Subcutaneous abdominal adipose tissue (tissue), 5 donors: ENCODE measurements at regions not wholly inside any gene's neighbourhood (a gene's known extent, or its start where the extent isn't known, plus 50 kb on each side); places are given as distances from the start of the nearest gene placed in this dataset.
"Not testable (repeated sequence)": the region's sequence is repeated elsewhere in the genome, so short reads cannot be mapped to it uniquely, and the experiment has no call there.

Source experiments
- H3K27ac ChIP-seq: one replicate; pipeline ENCODE4 v1.7.0; 2013; ENCODE audit warnings: low read depth, mild to moderate bottlenecking, inconsistent platforms, low read length, moderate library complexity
- H3K27me3 ChIP-seq, 5 donors: one replicate each; pipeline ENCODE4 v1.7.0; 2013; ENCODE audit warnings: low read length in 5 of 5, inconsistent platforms in 1 of 5; ENCODE audit not compliant: control insufficient read depth in 5 of 5, insufficient read depth in 4 of 5
- H3K36me3 ChIP-seq, 5 donors: one replicate each; pipeline ENCODE4 v1.7.0; 2013; ENCODE audit warnings: low read length in 5 of 5; ENCODE audit not compliant: control insufficient read depth in 5 of 5, insufficient read depth in 5 of 5
- H3K4me1 ChIP-seq, 5 donors: one replicate each; pipeline ENCODE4 v1.7.0; 2013; ENCODE audit warnings: low read length in 5 of 5, mild to moderate bottlenecking in 3 of 5, moderate library complexity in 1 of 5; ENCODE audit not compliant: control insufficient read depth in 5 of 5, insufficient read depth in 5 of 5
- H3K4me3 ChIP-seq, 5 donors: one replicate each; pipeline ENCODE4 v1.7.0; 2013; ENCODE audit warnings: low read length in 5 of 5, low read depth in 1 of 5
- H3K9ac ChIP-seq, 5 donors: one replicate each; pipeline ENCODE4 v1.7.0; 2013; ENCODE audit warnings: low read length in 5 of 5, mild to moderate bottlenecking in 4 of 5, moderate library complexity in 3 of 5
- H3K9me3 ChIP-seq, 5 donors: one replicate each; pipeline ENCODE4 v1.7.0; 2013; ENCODE audit warnings: low read length in 5 of 5; ENCODE audit not compliant: control insufficient read depth in 5 of 5
- donor health status: healthy.
- donor health status: healthy.
- donor health status: healthy.
- donor health status: healthy.
- donor health status: healthy.

DNA sequence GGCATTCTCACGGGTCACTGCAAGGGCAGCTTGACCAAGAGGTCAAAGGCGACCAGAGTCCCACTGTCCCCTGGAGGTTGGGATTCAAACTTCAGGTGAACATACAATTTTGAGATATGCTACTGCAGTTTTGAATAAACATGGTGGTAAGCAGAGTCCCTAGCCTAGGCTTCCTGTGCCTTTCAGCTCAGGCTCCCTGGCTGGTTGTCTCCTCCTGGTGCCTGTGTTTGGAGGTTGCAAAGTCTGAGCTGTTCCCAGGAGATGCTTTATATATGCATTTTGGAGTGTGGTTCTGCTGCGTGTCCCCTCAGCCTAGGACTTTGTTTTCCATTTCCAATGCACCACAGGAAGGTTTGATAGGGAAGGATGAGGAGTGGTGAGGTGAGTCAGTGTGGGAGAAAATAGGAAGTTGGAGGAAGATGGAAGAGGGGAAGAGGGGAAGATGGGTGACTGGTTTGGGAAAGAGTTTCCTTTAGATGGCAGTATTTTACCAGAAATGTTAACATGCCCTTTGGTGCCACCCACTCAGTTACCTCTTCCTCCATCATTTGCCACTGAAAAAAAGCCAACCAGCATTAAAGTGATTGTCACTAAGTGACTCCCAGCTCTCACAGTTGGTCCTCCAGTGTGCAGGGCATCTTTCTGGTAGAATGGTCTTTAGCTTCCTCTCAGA is 211.7 kb upstream of the AGTR2 start:
- no peaks in the 10 kb centered on the region for H3K36me3 ChIP-seq
- no peak overlapping the region for H3K27ac ChIP-seq
- H3K4me1 ChIP-seq: no peaks in the 10 kb centered on the region
- no peak overlapping the region for H3K9ac ChIP-seq
- no peak overlapping the region for H3K4me3 ChIP-seq
- H3K9me3 ChIP-seq: no peaks in the 10 kb centered on the region
- H3K27me3 ChIP-seq: peaks cover 4 to 28% (median 7%) of the 10 kb centered on the region in 5 donors

DNA sequence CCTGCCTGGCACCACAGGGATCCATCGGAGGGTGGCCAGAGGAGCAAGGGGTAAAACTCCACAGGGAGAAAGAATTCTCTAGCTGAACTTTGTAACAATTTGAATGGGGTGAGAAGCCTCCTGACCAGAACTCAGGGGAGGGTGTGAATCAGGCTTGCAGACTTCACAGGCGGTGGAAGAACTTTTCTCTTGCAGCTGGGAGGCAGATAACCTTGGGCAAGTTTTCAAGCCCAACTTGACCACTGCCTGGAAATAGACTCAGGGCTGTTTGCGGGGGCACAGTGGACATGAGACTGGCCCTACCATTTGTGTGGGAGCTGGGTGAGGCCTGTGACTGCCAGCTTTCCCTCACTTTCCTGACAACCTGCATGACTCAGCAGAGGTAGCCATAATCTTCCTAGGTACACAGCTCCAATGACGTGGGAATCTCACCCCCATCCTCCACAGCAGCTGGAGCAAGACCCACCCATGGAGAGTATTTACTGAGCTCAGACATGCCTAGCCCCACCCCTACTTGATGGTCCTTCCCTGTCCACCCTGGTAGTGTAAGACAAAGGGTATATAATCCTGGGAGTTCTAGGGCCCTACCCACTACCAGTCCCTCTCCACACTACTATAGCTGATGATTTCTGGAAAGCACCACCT is 210.0 kb upstream of the AGTR2 start:
- H3K9me3 ChIP-seq: no peaks in the 10 kb centered on the region
- peaks cover 4 to 28% (median 7%) of the 10 kb centered on the region in 5 donors for H3K27me3 ChIP-seq
- no peaks in the 10 kb centered on the region for H3K4me1 ChIP-seq
- no peak overlapping the region for H3K9ac ChIP-seq
- no peaks in the 10 kb centered on the region for H3K36me3 ChIP-seq
- no peak overlapping the region for H3K27ac ChIP-seq
- H3K4me3 ChIP-seq: no peak overlapping the region

DNA sequence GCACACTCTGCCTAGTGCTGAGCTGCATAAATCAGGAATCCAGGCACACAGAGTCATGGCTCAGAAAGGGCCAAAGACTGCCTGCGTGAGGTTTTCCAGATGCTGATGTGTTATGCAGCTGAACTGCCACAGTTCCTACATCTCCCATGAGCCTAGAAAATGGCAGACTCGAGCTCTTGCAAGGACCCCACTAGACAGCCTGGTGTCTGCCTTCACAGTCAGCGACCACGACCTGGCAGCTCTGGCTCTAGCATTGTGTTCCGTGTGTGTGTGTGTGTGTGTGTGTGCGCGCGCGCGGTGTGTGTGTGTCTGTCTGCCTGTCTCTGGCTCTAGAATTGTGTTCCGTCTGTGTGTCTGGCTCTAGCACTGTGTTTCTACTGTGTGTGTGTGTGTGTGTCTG is 203.6 kb upstream of the AGTR2 start:
- Histone ChIP-seq H3K4me1 (peaks cover 0 to 8% (median 6%) of the 10 kb centered on the region in 5 donors), H3K9ac (no peak overlapping the region), H3K27me3 (peaks cover 3 to 28% (median 14%) of the 10 kb centered on the region in 5 donors), H3K27ac (no peak overlapping the region), H3K36me3 (no peaks in the 10 kb centered on the region), H3K9me3 (no peaks in the 10 kb centered on the region), H3K4me3 (no peak overlapping the region)

DNA sequence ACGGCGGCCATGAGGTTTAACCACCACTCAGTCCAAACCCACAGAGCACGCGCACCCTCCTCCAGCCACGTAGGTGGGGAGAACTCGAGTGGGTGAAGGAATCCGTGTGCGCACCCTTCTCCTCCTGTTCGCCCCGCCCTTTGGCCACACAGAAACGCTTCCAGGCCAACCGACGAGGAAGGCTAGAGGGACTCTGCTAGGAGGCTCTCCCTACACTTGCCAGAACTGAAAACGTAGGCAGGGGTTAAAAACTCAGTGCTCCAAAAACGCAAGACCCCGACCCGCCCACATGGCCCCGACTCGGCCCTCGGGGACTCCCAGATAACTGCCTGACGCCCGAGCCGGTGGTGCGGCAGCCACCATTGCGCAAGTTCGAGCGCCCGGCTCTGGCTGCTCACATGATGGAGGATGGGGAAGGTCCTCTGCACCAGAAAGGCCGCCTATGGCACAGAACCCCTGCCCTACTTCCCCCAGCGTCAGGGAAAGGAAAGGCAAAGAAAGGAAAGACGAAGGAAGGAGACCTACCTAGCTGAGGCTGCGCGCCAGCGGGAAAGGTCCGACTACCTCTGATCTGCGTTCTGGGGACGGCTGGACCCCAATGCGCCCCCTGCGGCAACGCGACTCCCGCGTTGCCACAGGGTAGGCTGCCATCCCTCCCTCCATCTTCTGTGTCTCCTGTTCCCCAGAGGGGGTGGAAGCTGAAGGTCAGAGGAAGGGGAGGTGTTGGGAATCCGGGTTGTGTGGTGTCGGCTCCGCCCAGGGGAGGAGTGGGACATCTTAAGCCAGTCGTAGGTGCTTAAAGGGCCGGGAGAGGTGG is 201.9 kb upstream of the AGTR2 start:
- Histone ChIP-seq H3K9ac (peak overlapping the region in 2 of 5 donors; percentile 31 to 35), H3K4me1 (peaks cover 0 to 8% (median 6%) of the 10 kb centered on the region in 5 donors), H3K4me3 (peak overlapping the region; percentile 51 to 74 (median 62)), H3K27me3 (peaks cover 3 to 41% (median 17%) of the 10 kb centered on the region in 5 donors), H3K36me3 (no peaks in the 10 kb centered on the region), H3K27ac (no peak overlapping the region), H3K9me3 (peaks cover 0 to 7% (median 0%) of the 10 kb centered on the region in 5 donors)

DNA sequence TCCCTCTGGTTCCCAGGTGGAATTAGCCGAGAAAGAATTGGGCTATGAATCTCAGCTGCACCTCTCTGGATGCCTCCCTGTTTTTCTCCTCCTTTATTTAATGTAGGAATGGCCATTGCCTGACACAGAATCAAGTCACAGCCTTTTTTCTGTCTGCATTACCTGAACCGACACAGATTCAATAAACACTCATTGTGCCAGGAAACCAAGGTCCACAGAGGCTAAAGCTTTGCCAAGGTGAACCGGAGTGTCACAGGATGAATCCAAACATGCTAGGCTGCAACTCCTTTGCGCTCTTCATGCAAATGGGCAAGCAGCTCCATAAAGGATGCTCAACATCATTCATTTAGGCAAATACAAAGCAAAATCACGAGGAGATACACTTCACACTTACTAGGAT is 199.8 kb upstream of the AGTR2 start:
- Histone ChIP-seq H3K4me3 (no peak overlapping the region), H3K9me3 (peaks cover 0 to 20% (median 3%) of the 10 kb centered on the region in 5 donors), H3K9ac (no peak overlapping the region), H3K27ac (no peak overlapping the region), H3K4me1 (peaks cover 0 to 8% (median 6%) of the 10 kb centered on the region in 5 donors), H3K27me3 (peaks cover 3 to 41% (median 17%) of the 10 kb centered on the region in 5 donors), H3K36me3 (no peaks in the 10 kb centered on the region)

DNA sequence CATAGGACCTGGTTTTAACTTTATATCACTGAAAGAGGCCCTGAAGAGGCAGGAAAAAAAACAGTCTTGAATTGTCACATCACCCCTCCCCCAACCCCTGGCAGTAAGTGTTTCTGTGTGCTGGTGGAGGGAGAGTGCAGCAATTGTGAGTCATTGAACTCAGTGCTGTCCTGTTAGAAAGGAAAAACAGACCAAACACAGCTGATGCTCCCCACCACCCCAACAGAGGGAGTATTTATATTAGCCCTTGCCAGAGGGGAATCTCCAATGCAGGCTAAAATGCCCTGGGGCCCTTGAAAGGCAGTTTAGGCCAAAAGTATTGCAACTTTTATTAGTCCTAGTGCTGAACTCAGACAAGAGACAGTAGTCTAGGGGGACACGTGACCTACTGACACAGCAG is 197.8 kb upstream of the AGTR2 start:
- Histone ChIP-seq H3K9ac (no peak overlapping the region), H3K9me3 (peaks cover 0 to 22% (median 3%) of the 10 kb centered on the region in 5 donors), H3K4me3 (no peak overlapping the region), H3K36me3 (no peaks in the 10 kb centered on the region), H3K27ac (no peak overlapping the region), H3K4me1 (peaks cover 0 to 8% (median 6%) of the 10 kb centered on the region in 5 donors), H3K27me3 (peaks cover 3 to 40% (median 18%) of the 10 kb centered on the region in 5 donors)

DNA sequence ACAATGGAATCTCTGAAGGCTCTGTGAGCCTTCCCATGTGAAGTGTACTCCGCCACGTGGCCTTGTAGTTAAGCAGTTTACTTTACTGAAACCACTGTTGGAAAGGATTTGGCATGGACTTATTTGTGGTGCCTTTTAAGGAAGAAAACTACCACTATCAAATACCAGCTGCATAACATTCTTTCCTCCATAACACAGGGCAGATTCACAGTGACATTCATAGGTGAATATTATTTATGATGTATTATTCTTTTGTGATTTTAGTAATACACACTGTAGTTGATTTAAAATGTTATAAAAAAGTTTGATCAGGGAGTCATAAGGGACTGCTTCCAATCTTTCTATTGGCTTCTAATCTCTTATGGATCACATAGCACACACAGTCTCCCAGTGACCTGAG is 192.5 kb upstream of the AGTR2 start:
- H3K9ac ChIP-seq: no peak overlapping the region
- no peak overlapping the region for H3K4me3 ChIP-seq
- H3K4me1 ChIP-seq: no peaks in the 10 kb centered on the region
- peaks cover 0 to 13% (median 4%) of the 10 kb centered on the region in 5 donors for H3K27me3 ChIP-seq
- no peaks in the 10 kb centered on the region for H3K36me3 ChIP-seq
- no peak overlapping the region for H3K27ac ChIP-seq
- peaks cover 0 to 20% (median 3%) of the 10 kb centered on the region in 5 donors for H3K9me3 ChIP-seq

DNA sequence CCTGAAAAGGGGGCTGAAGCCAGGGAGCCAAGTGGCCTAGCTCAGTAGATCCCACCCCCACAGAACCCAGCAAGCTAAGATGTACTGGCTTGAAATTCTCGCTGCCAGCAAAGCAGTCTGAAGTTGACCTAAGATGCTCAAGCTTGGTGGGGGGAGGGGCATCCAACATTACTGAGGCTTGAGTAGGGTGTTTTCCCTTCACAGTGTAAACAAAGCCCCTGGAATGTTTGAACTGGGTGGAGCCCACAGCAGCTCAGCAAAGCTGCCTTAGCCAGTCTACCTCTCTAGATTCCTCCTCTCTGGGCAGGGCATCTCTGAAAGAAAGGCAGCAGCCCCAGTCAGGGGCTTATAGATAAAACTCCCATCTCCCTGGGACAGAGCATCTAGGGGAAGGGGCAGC is 187.4 kb upstream of the AGTR2 start:
- not testable (repeated sequence) for H3K36me3 ChIP-seq, H3K4me1 ChIP-seq, H3K27ac ChIP-seq, H3K4me3 ChIP-seq, H3K9ac ChIP-seq, H3K9me3 ChIP-seq
- peaks cover 0 to 14% (median 2%) of the 10 kb centered on the region in 5 donors for H3K27me3 ChIP-seq

DNA sequence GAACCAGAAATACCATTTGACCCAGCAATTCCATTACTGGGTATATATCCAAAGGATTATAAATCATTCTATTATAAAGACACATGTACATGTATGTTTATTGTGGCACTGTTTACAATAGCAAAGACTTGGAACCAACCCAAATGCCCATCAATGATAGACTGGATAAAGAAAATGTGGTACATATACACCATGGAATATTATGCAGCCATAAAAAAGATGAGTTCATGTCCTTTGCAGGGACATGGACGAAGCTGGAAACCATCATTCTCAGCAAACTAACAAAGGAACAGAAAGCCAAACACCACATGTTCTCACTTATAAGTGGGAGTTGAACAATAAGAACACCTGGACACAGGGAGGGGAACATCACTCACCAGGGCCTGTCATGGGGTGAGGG is 183.1 kb upstream of the AGTR2 start:
- not testable (repeated sequence) for H3K4me3 ChIP-seq, H3K4me1 ChIP-seq, H3K27ac ChIP-seq, H3K9ac ChIP-seq, H3K36me3 ChIP-seq, H3K9me3 ChIP-seq
- H3K27me3 ChIP-seq: peaks cover 2 to 21% (median 4%) of the 10 kb centered on the region in 5 donors

DNA sequence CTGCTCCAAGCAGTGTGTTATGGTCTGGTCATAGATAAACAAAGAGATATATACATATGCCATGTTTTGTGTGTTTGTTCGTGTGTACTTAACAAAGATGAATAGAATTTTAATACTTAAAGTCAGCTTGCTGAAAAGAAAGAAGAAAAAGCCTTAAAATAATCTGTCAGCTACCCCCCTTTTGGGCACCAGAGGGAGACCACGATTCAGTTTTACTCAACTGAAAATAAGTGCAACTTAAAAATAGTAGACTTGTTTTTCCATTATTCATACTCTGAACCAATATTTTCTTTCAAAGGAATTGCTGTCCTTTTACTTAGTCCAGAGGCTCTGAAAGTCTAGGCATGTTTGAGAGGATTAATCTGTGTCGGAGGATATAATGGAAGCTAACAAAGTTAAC is 181.7 kb upstream of the AGTR2 start:
- Histone ChIP-seq H3K27me3 (peaks cover 0 to 13% (median 6%) of the 10 kb centered on the region in 5 donors), H3K4me3 (no peak overlapping the region), H3K36me3 (no peaks in the 10 kb centered on the region), H3K27ac (no peak overlapping the region), H3K4me1 (no peaks in the 10 kb centered on the region), H3K9me3 (peaks cover 0 to 6% (median 0%) of the 10 kb centered on the region in 5 donors), H3K9ac (no peak overlapping the region)
